ENCODE measurements at regions not wholly inside any gene's neighbourhood (a gene's known extent, or its start where the extent isn't known, plus 50 kb on each side); places are given as distances from the start of the nearest gene placed in this dataset.

GRCh38 chr14:106051796-106052195, 525.4 kb downstream of the TMEM121 start:
- TF ChIP-seq POLR2A (IDR thresholded peaks at IDR 0.05) (no peak), CTCF (IDR thresholded peaks at IDR 0.05) (no peak), EP300 (IDR thresholded peaks at IDR 0.05; ENCODE audit: low read depth) (no peak), POLR2AphosphoS5 (IDR thresholded peaks at IDR 0.05) (no peak)
